Fibroblast of skin of right biceps (primary cell): ENCODE measurements at regions not wholly inside any gene's neighbourhood (a gene's known extent, or its start where the extent isn't known, plus 50 kb on each side); places are given as distances from the start of the nearest gene placed in this dataset.
"Not testable (repeated sequence)": the region's sequence is repeated elsewhere in the genome, so short reads cannot be mapped to it uniquely, and the experiment has no call there.

Experiments used
- DNase-seq: peaks from one replicate; pipeline ENCODE4 v3.0.0-alpha.2; 2013

DNA sequence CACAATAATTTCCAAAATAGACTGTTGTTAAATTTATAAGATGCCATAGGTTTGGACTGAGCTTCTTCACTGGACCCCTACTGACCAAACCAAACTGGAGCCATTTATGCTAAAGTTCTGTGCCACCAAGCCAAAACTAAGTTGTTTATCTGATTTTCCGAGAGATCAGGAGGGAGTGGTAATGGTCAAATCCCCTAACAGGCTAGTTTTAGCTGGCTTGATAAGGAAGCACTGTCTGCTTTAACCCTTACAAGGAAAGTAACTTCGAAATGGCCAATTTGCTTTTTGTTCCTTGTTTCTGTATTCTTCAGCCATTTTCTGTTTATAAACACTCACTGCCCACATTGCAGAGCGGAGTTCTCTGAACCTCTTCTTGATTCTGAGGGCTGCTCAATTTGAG, 246.8 kb upstream of the TUT7 start:
- no peak for DNase-seq

DNA sequence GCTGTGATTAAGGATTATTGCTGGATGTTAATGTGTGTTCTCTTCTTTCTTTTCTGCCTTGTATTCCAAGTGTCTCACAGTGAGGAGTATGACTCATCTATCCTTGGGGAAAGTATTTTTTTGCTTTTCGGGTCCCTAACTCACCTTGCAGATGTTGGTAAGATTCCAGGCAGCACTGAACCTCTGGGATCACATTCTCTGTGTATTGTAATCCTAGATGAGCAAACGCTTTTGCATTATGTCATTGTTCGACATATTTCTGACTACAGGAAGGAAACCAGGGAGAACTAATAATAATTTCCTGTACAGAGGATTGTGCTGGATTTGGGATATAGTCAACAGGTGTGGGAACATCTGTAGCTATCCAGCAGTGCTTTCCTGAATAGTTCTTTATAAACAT, 246.1 kb upstream of the TUT7 start:
- DNase-seq, result peak; percentile 77

DNA sequence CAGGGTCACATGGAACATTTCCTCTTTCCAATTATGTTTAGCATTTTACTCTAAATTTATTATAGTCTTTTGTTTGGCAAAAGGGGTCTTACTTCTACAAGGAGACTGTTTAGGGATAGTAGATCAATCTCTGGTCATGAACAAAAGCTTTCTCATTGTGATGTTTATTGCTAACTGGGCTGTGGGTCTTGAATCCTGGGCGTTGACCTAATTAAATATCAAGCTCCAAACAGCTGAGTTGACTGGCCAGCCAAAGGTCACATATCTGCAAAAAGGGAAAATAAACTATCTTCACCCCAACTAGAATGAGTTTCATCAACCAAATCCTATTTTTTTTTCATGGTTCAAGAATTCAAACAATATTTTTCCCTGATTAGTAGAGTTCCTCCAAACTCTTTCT, 245.4 kb upstream of the TUT7 start:
- DNase-seq, result no peak

DNA sequence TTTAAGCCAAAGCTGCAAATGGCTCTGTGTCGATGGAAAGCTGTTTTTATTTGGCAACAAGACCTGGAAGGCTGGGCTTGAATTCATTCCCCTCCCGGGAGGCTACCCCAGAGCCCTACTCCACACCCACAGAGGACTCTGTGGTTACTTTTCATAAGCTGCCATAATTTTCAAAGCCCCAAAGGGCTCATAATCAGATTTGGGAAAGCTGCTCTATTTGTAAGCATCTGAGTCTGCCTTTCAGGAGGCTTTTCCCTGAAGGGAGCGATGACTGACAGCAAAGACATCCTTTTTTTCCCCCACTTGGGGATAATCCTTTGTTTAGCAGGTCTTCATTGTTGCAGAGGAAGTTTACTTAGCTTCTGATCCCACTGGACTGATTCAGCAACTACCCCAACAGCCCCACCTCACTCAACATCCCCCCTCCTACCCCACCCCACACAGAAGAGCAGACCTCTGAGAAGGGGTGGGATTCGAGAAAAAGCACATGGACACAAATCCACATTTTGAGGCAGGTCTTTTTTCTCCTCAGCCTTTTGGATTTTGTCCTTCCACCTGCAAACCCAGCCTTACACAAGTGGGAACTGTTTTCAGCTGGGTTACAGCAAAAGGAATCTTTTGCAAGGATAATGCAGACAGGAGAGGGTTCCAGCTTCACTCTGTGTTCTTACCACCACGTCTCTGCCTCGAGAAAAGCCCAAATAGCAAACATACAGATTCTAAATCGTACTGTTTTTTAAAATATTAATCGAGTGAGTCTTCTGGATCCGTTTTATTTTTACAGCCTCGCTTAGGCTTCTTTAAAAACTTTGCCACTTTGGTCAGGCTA, 244.4 kb upstream of the TUT7 start:
- DNase-seq, result peak; percentile 53

DNA sequence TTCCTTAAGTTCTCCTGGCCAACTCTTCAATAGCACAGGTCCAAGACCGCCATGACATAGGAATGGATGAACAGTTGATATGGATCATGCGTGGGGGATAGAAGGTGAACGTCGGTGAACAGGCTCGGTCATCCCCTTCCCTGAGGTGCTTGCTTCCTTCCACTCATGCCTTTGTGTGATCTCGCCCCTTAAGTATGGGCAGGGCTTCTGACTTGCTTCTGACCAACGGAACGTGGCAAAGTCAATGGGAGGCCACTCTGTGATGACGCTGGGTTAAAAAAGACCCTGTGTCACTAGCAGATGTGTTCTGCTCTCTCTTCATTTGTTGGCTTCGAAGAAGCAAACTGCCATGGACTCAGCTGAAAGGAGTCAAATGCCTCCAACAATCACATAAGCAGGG, 240.5 kb upstream of the TUT7 start:
- DNase-seq, result no peak

DNA sequence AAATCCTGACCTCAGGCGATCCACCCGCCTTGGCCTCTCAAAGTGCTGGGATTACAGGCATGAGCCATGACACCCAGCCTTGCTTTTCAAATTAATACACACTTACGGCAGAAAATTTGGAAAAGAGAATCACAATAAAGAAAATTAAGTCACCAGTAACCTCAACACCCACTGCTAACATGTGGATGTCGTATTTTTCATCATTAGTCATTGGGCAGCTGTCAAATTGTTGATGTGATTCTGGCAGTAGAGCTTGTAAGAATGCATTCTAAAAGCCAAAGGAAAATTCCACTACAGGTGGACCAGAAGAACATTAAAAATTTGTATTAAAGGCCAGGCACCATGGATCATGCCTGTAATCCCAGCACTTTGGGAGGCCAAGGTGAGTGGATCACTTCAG, 237.3 kb upstream of the TUT7 start:
- no peak for DNase-seq

DNA sequence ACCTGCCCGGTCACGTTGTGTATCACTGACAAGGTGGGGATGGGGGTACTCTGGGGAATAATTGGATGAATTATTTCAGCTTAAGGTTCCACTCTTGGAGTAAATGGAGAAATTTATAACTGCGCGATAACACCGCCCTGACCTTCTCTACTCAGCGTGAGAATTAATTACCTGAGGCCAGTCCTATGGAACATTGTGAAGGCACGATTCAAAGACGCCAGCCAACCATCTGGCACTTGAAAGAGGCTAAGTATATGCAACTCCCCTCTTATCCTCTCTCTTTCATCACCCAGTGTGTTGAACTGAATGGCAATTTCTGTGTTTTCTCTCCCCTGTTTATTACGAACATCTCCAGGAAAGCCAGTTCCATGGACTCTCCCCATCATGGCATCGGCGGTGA, 235.5 kb upstream of the TUT7 start:
- no peak for DNase-seq

DNA sequence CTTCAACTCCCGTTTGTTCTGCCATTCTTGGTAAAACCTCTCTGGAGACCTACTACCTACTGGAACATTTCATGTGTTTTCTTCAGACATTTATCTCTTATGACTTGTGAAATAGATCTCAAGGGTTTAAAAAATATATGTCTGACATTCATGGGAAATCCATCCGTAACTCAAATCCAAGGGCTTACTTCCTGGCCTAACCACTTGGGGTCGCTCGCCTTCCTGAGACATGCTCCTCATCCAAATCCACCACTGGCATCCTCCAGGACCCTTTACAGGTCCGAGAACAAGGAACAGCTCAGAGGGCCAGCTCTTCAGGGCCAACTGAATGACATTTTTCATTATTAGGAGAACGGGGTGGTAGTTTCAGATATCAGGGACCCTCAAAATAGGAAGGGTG, 235.1 kb upstream of the TUT7 start:
- no peak for DNase-seq

DNA sequence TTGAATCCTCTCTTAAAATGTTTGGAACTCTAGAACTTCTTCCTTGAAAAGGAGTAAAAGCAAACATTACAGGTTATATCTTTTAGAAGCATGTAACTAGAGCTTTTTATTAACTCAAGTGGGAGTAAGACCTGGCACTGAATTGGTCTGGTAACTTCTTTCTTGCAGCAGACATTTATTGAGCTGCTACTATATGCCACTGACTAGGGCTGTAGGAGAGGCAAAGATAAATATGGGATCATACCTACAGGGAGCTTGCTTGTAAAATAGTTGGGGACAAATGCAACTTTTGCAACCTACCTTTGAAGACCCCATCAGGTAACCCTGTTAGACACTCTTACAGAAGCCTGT, 231.9 kb upstream of the TUT7 start:
- no peak for DNase-seq

DNA sequence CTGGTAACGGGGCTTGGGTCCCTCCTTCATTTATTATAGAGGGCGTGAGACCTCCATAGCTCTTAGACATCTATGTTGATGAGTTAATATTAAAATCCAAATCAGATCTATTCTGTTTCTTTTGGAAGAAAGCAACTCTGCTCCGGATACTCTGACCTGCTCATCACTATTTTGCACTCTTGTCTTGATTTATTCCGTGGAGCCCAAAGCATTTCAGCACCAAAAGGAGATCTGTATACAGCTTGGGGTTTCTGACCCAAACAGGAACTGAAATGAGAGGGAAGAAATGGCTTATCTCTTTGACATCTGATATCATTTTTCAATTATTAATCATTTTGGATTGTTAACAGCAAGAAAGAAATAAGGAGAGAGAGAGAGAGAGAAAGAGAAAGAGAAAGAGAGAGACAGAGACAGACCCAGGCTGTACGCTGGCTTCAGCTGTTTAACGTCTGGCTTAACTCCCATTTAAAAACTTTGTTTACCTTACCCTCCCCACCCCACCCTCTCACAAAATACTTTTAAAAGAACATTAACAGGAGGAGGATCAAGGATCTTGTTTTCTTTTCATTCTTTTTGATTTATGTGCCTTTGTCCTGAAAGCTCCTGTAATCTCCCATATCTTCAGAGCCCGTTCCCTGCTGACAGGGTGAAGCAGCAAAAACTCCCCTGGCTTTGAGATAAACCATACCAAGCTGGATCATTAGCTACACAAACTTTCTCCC, 231.4 kb upstream of the TUT7 start:
- no peak for DNase-seq

DNA sequence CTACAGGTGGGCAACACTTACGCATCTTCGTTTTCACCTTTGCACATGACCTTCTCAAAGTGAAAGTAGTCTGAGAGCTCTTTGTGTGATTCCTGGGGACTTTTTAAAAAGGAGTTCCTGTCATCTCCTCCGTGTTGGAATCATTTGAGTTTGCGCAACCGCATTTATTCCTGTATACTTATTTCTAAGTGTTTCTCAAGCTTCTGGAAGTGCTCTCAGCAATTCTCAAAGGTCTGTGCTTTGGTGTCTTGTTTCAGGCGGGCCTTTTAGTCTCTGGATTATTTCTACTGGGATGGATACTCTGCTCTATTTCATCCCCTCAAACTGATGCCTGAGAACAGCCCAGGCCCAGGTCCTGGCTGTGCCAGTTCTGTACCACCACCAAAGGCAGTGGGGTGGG, 226.5 kb upstream of the TUT7 start:
- DNase-seq, result no peak

DNA sequence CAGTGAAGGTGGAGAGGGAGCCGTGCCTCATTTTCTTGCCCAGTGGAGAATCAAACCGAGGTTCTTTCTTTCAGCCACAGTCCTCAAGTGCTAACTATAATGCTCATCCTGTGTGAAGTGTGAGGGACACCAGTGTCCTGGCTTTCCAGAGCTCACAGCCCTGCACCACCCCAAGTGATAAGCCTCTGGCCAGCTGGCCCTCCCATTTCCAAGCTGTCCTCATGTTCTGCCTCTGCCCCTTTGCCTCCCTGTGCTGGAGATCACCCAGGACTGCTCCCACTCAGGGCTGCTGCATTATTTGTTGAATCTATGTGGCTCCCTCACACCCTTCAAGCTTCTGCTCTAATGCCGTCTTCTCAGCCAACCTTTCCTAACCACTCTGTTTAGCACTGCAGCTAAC, 224.5 kb upstream of the TUT7 start:
- no peak for DNase-seq

DNA sequence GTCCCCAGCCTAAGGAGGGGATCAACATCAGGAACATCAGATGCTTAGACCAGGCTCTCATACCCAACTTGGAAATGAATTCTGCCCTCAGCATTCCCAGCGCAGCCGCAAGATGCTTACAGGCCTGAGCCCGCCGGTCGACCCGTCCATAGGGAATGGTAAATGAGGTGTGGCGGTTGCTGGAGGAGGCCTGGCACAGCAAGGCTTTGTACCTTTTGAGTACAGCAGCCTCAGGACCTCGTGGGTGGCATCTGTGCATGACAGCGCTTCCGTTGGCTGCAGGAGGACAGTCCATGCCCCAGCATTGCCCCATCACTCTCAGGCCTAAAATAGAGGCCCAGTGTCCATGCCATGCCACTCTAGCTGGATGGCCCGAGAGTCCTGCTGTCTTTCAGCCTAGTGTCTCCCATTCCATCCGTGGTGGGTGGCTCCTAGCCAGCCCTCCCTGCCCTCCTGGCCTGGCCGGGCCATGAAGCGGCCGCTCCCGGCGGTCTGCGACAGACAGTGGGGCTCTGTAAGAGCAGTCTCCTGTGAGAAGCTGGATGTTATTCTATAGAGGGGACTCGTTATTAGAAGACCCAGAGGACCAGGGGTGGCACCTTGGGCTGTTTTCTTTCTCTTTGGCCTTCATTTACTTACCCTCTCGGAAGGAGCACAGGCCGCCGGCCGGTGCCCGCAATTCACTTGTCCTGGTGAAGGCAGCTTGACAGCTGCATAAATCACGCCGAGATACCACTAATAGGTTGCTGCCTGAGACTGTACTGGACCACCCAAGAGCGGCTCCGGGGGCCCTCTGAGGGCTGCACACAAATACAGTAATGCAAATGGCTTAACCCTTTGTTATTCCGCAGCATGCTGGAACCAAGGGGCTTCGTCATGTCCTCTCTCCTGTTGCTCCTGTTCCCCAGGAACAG, 223.5 kb upstream of the TUT7 start:
- DNase-seq, result no peak

DNA sequence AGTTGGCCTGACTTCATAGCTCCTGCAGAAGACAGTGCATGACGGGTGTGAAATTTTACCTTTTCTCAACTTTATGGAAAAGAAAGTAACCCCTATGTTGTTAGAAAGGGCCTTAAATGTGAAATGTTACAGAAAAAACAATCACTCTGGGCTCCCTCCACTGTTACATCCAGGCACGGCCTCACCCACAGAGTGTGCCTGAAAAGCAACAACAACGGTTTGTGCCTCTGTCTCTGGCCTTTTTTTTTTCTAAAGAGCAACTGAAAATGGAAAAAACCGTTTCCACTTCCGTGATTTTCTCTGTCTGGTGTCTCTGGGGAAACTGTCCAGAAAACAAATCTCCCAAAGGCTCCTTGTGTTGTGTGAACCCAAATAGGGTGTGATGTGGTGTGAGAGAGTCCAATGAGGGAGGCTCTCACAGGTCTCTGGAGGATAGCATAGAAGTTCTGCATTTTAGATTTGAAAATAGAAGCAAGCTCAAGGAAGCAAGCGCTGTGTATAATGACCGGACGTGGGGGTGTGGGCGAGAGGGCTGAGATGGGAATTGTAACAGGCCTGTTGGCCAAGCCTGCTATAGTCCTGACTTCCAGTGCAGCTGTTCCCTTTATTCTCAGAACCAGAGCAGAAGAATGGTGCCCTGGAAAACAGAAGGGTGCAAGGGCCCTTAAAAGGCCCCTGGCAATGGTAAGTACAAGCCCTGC, 221.8 kb upstream of the TUT7 start:
- DNase-seq, result no peak

DNA sequence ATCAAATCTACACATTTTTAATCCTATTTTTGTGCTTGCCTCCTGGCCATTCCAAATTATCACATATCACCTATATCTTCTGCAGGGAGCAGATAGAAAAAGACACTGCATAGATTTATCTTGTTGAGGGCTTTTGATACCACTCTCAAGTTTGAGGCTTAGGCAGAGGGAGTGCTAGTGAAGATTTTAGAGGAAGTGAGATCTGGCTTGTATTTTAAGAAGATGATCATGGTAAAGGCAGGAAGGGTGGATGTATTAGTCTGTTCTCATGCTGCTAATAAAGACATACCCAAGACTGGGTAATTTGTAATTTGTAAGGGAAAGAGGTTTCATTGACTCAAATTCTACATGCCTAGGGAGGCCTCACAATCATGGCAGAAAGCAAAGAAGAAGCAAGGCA, 220.9 kb upstream of the TUT7 start:
- no peak for DNase-seq

DNA sequence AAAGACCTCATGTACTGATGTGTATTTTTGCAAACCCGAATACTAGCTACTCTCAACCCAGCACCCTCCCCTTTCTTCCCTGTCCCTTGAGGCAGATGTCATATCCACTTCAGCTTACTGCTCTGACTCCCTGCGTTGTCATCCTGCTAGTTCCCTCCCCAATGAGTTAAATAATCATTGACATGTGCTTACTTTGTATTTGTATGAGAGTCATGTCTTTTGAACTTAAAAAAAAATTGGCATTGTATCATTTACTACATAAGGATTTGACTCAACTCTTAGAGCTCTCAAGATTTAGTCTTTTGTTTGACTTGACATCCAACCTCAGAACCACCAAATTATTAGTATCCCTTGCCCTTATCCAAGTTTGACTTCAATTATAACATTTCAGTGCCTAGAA, 219.7 kb upstream of the TUT7 start:
- DNase-seq, result peak; percentile 73

DNA sequence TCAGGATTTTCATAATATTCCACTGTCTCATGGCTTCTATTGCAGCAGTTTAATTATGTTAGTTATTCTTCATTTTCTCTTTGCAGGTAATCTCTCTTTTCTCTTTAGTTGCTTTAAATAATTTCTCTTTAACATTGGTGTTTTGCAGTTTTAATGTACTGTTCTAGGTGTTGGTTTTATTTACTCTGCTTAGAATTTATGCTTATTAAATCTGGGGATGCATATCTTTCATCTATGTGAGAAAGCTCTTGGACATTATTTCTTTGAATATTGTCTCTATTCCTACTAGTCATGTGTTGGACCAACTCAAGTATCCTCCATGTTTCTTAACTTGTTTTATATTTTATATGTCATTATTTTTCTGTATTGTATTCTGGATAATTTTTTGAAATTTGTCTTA, 218.7 kb upstream of the TUT7 start:
- no peak for DNase-seq

DNA sequence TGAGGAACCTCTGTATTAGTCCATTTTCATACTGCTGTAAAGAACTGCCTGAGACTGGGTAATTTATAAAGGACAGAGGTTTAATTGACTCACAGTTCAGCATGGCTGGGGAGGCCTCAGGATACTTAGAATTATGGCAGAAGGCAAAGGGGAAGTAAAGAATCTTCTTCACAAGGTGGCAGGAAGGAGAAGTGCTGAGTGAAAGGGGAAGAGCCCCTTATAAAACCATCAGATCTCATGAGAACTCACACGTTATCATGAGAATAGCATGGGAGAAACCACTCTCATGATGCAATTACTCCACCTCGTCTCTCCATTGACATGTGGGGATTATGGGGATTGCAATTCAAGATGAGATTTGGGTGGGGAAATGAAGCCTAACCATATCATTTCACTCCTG, 211.4 kb upstream of the TUT7 start:
- not testable (repeated sequence) for DNase-seq

DNA sequence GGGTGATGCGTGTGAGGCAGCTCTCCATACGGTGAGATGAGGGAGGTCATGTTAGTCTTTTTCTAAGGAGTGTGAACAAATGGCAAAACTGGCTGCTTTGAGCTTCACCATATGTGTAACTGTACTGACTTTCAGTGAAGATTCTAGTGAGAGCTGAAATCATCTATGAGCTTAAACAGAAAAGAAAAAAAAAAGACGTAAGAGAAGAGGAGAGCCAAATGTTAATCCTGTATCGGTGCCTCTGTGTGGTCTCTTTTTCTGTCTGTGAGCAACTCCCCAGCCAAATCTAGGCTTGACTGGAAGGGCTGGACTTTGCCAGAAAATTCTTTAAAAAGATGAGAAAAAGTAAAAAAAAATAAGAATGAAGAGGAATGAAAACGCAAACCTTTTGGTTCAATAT, 209.7 kb upstream of the TUT7 start:
- DNase-seq, result no peak

DNA sequence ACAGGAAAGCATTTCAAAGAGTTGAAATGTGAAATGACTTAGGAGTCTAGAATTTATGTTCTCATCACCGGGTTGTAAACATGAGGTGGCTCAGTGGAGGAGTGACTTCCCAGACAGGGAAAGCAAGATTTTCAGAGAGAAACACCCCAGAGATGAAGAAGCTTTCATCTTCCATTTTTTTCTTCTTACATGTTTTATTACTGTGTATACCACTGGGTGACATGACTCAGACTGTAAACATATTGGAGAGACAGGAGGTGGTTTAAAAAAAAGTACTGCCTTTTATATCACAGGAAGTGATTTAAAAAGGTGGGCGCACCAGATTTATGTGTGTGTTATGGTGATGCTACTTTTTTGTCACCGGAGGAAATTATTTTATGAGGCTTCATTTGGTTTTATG, 209.1 kb upstream of the TUT7 start:
- peak; percentile 74 for DNase-seq

DNA sequence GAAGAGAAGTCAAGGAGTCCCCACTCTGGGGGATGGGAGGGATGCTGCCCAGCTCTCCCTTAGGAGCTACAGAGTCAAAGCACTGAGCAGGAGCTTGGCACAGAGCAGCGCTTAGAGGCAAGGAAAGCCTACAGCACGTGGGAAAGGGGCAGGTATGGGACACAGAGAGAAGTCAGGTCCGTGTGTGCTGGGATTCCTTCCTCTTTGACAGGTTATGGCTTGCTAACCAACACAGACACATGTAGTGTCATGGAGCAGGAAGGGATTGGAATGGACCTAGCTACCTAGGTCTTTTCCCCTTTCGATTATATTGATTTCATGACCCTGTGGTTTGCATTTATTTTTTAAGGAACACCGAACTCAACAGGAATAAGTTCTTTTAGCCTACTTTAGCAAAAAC, 208.5 kb upstream of the TUT7 start:
- no peak for DNase-seq

DNA sequence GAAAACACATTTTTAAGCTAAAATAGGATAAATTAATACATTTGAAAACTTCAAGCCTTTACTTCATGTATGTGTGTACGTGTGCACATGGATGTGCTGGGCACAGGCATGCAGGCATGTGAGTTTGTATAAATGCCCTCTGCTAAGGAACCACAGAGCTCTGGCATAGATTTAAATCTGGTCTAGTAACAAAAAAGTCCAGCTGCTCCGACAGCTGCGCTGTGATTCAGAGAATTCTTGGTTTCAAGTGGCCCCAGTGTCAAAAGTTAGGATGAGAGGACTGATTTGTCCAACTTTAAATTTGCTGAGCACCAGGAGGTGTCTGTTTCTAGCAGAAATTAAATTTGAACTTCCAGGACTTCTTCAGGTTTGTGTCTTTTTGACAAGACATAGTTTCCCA, 203.7 kb upstream of the TUT7 start:
- no peak for DNase-seq
